HG02798 (cell line): ENCODE measurements at regions not wholly inside any gene's neighbourhood (a gene's known extent, or its start where the extent isn't known, plus 50 kb on each side); places are given as distances from the start of the nearest gene placed in this dataset.

Experiments
- ATAC-seq: cut with Tn5 transposase; IDR thresholded peaks from one replicate; pipeline ENCODE4 v1.9.1; 2021; ENCODE audit warnings: mild to moderate bottlenecking; ENCODE audit not compliant: unreplicated experiment, poor library complexity

DNA sequence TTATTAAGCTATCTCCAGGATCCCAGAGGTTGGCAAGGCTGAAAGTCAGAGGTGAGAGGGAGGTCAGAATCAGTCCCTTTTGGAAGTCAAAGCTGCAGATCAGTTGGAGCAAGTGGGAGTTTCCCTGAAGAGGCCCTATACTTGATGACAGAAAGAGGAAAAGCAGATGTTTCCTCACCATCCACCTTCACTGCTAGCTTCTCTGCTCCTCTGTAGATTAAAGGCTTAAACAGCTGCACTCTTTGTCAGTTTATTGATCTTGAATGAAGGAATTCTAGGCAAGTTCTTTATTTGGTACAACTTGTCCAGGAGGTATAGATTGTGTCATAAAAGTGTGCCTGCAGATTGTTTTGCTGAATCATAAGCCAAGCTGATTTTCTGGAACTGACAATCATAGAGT lies 408.2 kb upstream of the TGFBR2 start:
- ATAC-seq: no peak

DNA sequence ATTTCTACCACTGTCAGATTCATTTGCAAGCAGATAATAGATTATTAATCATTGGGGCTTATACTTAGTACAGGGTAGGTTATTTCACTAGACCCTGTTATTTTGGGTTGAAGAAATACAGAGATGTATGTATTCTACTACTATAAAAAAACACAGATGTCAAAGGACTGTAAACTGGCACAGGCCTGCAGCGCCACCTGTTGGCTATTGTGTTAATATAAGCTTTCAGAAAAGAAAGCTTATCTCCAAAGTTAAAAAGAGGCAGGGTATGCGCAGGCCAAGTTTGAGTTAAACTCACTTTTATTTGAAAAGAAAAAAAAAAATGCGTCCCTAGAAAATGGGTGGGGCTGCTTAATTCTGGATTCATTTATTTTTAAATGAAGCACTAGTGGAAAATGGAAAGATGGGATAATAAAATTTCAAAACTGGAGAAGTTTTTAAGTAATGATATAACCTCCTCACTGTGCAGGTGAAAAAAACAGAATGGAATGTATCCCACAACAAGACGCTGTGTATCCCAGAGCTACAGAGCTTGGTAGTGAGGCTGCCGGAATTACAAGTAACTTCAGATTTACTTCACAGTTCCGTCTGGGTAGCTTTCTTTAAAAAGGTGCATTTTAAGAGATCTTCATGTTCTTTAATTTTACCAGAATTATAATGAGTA lies 407.2 kb upstream of the TGFBR2 start:
- ATAC-seq: peak; percentile 81

DNA sequence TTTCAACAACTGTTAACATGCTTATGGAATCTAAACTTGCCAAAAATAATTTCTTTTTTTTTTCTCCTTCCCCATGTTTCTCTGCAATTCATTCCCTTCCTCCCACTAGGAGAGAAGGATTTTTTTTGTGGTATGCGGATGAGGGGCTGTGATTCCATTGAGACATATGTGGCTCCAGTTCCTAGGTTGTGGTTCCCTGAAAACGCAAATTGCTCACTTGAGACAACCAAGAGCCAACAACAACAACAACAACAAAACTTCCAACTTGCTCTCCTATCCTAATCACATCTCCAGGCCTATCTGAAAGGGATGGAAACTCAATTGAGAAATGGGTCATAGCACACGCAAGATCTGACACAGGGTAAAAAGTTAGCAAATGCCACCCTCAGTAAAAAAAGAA lies 406.5 kb upstream of the TGFBR2 start:
- no peak for ATAC-seq

DNA sequence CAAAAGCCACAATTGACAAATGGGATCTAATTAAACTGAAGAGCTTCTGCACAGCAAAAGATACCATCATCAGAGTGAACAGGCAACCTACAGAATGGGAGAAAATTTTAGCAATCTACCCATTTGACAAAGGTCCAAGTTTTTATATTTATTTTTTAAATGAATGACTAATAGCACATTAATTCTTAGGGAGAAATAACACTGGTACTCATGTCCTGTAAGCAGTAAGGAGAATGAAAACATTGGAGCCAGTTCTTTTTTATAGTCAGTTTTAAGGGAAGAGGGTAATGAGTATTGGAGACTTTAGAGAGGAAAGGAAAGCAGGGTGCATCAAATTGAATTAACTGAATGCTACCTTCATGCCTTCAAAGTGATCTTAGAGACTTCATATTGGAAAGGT lies 404.7 kb upstream of the TGFBR2 start:
- no peak for ATAC-seq

DNA sequence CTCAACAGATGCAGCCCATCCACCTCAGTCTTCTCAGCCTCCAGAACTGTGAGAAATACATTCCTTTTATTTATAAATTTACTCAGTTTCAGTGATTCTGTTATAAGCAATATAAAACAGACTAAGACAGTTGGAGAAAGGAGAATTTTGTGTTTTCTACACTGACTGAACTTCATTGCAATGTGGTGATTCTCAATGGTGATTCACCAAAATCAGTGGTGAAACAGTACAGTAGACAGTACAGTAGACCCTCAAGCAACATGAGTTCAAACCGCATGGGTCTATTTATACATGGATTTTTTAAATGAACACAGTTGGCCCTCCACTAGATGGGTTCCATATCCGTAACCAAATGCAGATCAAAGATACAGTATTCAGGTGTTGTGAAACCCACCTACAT lies 403.1 kb upstream of the TGFBR2 start:
- no peak for ATAC-seq

DNA sequence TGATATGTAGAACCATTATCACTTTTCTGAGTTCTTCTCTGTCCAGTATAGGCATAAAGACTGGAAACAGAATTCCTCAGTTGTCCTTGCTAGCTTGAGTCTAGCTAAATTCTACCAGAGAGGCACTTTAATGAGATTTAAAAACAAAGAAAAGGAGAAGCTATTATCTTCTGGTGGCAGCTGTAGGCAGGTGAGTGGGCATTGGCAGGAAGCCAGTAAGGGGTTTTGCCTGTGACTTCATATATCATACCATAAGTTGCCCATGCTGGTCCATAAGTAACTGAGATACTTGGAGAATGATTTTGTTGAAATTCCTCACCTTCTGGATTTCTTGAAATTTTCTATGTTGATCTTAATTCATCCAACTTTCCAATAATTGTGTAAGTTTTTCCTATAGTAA lies 402.3 kb upstream of the TGFBR2 start:
- ATAC-seq: no peak

DNA sequence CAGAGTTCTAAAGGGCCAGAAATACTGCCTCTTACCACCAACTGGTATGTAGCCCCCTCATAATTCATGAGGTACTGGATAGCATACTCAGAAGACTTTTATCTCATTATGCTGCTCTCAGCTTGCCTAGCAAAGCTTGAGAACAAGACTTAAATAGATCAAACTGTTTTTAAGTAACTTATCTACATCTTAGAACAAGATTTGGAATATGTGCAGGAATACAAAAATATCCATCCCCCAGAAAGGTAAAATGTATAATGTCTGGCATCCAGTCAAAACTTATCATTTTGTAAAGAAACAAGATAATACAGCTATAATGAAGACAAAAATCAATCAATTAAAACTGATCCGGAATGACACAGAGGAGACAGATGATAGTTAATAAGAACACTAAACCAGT lies 400.4 kb upstream of the TGFBR2 start:
- ATAC-seq: no peak

DNA sequence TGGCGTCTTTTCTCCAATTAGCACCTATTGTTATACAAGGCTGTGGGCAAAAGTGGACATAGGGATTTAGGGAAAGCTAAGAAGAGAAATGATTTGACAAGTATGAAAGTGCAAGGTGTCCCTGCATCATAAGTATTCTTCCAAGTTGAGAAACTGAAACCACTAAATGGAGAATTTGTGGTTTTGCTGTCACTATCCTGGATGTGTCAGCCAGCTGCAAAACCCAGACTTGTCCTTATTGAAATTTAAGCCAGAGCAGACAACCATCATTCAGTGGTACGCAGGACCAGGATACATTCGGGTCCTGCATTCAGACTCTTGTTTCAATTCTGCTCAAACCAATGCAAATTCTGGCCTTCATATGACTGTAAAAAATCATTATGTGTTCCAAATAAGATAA lies 384.8 kb upstream of the TGFBR2 start:
- ATAC-seq: no peak

DNA sequence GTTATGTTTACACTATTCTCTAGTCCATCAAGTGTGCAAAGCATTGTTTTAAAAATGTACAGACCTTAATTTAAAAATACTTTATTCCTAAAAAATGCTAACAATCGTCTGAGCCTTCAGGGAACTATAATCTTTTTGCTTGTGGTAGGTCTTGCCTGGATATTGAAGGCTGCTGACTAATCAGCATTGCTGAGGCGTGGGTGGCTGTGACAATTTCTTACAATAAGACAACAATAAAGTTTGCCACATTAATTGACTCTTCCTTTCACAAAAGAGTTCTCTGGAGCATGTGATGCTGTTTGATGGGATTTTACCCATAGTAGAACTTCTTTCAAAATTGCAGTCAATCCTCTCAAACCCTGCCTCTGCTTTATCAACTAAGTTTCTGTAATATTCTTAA lies 384.0 kb upstream of the TGFBR2 start:
- ATAC-seq: no peak

DNA sequence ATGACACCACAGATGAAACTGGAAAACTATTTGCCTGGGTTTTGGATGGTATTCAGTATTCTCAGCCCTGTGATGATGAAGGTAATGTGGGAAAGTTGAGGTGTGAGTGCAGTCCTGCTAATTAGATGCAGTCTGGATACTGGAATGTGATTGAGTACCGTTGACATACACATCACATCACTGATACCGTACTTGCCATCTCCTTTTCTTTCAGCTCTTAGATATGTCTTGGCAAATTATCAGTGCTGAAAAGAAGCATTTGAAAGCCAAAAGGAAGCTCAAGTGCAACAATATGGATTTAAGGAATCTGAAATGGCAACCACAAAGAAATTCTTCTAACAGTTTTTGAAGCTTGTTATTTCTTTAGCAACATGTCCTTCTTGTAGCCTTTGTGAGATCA lies 381.4 kb upstream of the TGFBR2 start:
- no peak for ATAC-seq

DNA sequence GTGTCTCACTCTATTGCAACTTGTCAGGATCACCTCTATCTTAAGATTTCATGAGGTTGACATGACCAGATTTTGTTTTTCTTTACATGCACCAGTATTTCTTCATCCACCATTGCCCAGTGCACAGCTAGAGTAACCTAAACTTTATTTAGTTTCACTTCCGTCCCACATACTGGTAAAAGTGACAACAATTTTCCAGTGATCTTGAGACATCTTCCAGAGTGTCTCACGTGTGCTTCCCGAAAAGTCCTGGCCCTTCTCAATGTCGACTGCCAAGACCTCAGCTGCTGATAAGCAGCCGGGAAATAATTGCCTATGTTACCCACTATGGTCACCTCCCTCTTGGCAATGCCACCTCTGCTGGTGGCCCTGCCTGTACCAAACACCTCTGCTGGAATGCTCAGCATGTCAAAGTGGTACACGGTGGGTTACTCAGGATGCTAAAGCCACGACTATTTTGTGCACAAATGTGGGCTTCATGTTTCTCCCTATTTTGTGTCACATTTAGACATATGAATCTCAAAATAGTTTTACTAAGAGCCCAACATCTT lies 379.7 kb upstream of the TGFBR2 start:
- no peak for ATAC-seq

DNA sequence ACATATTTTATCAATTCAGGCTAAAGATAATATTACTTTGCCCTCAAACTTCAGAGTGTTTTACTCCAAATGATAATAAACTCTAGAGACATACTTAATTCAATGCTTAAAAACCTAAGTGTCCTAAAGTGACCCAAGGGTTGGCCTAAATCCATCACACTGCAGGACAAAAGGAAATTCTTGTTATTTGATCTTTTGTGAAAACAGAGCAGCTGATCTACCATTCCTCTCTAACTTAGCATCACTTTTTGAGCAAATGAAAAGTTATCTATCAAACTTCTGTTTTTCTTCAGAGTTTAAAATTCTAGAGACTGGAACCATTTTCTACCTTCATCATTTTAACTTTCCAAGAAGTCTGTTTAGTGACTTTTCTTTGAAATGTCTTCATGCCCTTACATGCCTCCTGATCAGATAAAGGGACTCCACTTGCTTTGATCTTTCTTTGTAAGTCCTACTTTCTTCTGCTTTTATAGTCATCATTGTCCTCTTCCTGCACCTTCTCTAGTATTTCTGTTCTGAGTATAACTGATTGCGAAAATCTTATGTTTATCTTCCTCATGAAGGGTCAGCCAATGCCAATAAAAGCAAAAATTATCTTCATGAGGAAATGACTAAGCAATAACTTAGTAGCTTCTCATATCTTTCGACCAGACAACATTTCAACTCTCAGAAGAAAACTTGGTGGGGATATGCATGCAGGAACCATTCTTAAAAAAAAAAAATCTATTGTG lies 378.7 kb upstream of the TGFBR2 start:
- no peak for ATAC-seq

DNA sequence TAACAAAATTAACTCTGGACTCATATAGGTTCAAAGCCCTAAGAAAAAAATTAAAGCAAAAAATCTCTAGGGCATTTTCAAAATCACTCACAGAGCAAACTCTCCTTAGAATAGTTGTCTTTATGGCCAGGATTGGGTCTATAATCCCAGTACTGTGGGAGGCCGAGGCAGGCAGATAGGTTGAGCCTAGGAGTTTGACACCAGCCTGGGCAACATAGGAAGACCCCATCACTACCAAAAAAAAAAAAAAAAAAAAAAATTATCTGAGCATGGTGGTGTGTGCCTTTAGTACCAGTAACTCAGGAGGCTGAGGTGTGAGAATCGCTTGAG lies 378.1 kb upstream of the TGFBR2 start:
- no peak for ATAC-seq

DNA sequence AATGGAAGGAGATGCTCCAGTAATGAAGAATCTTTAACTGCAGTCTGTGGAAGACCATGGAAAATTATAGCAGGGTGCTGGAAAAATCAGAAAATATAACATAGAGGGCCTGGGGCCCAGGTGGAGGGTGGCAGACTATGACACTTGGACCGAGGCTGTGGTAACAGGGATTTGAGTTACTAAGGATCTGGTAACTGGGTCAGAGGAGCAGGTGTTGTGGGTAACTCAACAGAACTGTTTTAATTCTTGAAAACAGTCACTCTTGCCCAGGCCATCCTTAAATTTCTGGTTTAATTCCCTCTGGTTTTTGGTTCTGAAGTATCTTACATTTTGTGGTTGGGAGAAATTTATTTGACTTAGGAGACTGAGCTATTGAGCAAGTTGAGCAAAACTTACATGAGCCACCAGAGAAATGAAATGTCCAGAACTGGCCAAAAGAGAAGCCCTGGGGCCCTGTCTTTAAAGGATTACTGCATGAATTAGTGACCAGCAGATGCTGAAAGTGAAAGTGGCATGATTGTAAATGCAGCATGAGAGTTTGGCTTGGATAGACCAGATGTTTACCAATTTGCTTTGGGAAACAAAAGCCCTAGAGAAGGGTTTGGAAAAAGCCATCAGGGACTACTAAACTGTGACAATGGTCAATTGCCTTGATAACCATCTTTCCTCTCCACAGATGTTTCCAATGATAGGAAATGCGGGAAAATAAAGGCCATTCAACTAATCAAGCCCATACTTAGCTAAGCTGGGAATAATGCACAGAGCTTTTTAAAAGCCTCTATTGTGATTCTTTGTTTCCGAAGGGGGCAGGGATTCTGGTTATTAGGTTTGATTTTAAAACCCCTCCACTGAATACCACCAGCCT lies 374.9 kb upstream of the TGFBR2 start:
- ATAC-seq: no peak

DNA sequence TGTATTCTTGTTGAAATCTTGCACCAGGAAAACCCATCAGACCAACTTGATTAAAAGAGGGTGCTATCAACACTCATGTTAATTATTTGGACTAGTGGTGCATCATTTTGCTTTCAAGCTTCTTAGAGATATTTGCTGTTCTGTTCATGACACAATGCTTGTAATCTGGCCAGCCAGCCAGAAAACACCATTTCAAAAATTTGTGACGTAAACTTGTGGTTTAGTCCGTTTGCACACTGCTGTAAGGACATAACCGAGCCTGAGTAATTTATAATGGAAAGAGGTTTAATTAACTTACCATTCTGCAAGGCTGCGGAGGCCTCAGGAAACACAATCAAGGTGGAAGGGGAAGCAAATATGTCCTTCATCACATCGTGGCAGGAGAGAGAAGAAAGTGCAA lies 374.3 kb upstream of the TGFBR2 start:
- ATAC-seq: no peak

DNA sequence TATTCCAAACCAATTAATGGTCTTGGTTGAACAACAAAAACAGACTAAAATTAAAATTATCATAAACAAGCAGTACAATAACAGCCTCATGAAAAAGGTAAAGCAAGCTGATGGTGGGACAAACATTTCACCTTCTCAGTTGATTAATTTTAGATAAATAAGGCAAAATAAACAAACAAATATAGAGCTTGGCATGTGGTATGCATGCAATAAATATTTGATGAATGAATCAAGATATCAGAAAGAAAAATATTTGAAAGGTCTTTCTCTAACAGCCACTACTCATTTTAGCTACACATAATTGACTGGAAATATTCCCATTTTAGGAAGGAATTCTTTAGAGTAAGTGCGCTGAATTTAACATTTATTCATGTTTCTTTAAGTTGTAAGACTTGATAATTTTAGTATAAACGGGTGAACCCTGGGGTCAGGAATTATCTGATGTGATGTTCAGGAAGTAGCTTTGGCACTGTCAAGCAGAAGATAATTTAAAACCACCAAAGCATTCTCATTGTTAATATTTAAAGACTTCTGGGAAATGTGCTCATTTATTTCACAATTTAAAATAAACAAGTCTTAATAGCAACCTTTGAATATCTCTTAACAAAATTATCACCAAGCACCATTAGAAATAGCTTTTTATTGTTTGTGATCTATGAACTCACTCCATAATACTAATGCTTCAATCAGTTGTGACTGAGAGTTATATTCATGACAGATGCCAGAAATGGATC lies 372.3 kb upstream of the TGFBR2 start:
- no peak for ATAC-seq

DNA sequence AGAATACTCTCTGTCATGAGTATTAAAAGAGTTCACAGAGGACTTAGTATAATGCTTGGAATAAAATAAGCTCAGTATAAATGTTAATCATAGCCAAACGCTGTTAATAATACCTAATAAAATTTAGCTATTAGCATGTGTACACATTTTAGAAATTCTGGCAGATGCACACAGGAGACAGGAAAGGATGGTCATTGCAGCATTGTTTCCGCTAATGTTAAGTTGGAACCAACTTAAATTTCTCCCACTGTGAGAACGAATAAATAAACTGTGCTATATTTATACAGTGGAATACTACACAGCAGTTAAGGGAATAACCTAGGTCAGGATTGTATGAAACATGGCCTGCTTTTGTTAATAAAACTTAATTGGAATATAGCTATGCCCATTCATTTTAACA lies 370.4 kb upstream of the TGFBR2 start:
- ATAC-seq: no peak

DNA sequence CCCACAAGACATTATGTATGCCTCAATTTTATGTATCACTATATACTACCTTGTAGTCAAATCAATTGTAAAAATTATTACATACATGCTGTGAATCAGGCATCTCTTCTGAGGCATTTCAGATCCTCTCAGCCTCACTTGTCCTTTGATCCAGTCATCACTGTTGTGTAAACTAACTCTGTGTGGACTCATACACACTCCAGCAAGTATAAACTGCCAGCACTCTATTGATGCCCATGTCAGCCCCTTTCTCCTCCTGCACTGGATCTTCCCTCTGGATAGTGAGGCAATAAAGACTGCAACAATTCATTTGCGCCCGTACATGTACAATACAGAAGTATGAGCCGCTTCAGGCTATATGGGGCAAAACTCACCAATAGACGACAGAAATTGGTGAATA lies 364.7 kb upstream of the TGFBR2 start:
- ATAC-seq: no peak

DNA sequence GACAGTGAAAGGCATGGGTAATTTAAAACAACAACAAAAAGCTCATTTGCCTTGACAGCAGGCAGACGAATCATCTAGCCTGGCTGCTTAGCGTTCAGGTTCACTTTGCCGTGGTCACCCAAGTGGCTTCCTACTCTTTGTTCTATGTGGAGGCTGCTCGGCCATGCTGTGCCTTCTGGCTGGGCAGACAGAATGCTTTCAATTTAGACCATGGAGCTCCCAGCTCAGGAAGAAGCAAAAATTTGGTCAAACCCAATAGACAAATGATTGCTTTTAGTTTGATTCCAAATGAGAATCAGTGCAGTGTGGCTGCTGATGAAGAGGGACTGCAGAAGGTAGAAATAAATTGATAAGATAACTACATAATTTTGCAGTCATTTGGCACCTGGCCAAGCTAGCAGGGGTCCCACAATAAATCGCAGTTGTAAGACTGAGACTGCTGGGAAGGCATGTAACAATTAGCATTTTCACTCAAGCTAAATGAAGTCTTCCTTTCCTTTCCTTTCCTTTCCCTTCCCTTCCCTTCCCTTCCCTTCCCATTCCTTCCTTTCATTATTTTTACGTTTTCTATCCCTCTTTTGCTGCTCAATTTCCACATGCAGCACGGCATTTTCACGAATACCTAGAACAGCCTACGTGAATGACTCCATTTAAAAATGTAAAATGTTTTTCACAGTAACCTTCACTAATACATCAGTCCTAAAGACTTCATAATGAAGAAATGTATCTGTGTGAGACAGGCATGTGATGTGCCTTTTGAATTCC lies 360.4 kb upstream of the TGFBR2 start:
- no peak for ATAC-seq

DNA sequence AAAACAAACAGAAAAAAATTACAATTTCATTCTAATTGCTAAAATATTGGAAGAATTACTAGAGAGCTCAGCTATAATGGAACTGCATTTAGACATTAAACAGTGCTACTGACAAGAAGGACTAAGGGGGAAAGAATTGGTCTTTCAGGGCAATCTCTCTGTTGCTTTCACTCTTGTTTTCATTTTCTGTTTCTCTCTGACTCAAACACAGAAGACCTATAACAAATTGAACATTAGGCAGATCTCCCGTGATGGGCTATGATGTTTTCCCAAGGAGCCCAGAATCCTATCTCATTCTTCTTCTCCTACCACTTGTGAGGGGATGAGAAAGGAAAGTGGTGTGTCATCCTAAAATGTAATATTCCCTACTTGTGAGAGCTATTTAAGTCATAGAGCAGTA lies 358.0 kb upstream of the TGFBR2 start:
- peak; percentile 96 for ATAC-seq
